Dedifferentiated amniotic fluid mesenchymal stem cell (primary cell): ENCODE measurements at regions not wholly inside any gene's neighbourhood (a gene's known extent, or its start where the extent isn't known, plus 50 kb on each side); places are given as distances from the start of the nearest gene placed in this dataset.

Experiments
- DNase-seq: peaks from one replicate; pipeline ENCODE4 v3.0.0-alpha.2; 2016; ENCODE audit errors: extremely low spot score

- no peak for DNase-seq
Observed at GRCh38 chr22:19574247-19574646, 50.0 kb upstream of the CLDN5 start.

GRCh38 chr22:19576460-19577421, 52.5 kb upstream of the CLDN5 start:
- DNase-seq: no peak

- DNase-seq: no peak
Observed at GRCh38 chr22:19577422-19577966, 53.3 kb upstream of the CLDN5 start.

- DNase-seq: no peak
Observed at GRCh38 chr22:19578180-19579004, 54.2 kb upstream of the CLDN5 start.

GRCh38 chr22:19579115-19579811, 55.1 kb upstream of the CLDN5 start:
- DNase-seq: no peak

- DNase-seq: no peak
Observed at GRCh38 chr22:19579880-19580279, 55.7 kb upstream of the CLDN5 start.

GRCh38 chr22:19580291-19580890, 56.2 kb upstream of the CLDN5 start:
- DNase-seq: no peak

GRCh38 chr22:19582033-19582693, 58.0 kb upstream of the CLDN5 start:
- no peak for DNase-seq

GRCh38 chr22:19586922-19587684, 62.9 kb upstream of the CLDN5 start:
- no peak for DNase-seq

- DNase-seq: no peak
Observed at GRCh38 chr22:19590696-19591095, 66.5 kb upstream of the CLDN5 start.

- DNase-seq: no peak
Observed at GRCh38 chr22:19591568-19591967, 67.4 kb upstream of the CLDN5 start.

GRCh38 chr22:19592464-19592863, 68.3 kb upstream of the CLDN5 start:
- no peak for DNase-seq

GRCh38 chr22:19593991-19594569, 69.9 kb upstream of the CLDN5 start:
- no peak for DNase-seq

- DNase-seq: no peak
Observed at GRCh38 chr22:19595532-19595931, 71.3 kb upstream of the CLDN5 start.

- DNase-seq: no peak
Observed at GRCh38 chr22:19596680-19597398, 72.6 kb upstream of the CLDN5 start.

- DNase-seq: no peak
Observed at GRCh38 chr22:19597399-19597735, 73.2 kb upstream of the CLDN5 start.

GRCh38 chr22:19598054-19598855, 74.0 kb upstream of the CLDN5 start:
- DNase-seq: no peak

GRCh38 chr22:19599004-19599403, 74.8 kb upstream of the CLDN5 start:
- no peak for DNase-seq
